H7 (cell line): ENCODE measurements at regions not wholly inside any gene's neighbourhood (a gene's known extent, or its start where the extent isn't known, plus 50 kb on each side); places are given as distances from the start of the nearest gene placed in this dataset.

ENCODE experiments used
- DNase-seq: peaks from one replicate; pipeline ENCODE4 v3.0.0; 2012
- H3K27me3 ChIP-seq: 2 replicates; pipeline ENCODE4 v1.6.0; 2011; ENCODE audit warnings: mild to moderate bottlenecking, low read length; ENCODE audit not compliant: control insufficient read depth, insufficient read depth
- H3K36me3 ChIP-seq: replicated peaks from 2 replicates; pipeline ENCODE4 v1.5.1; 2011; ENCODE audit warnings: low read length; ENCODE audit not compliant: control insufficient read depth, insufficient read depth
- H3K4me3 ChIP-seq: 2 replicates; pipeline ENCODE4 v1.5.1; 2011; ENCODE audit warnings: low read depth, mild to moderate bottlenecking, control low read depth, low read length, moderate library complexity; ENCODE audit not compliant: insufficient read depth

DNA sequence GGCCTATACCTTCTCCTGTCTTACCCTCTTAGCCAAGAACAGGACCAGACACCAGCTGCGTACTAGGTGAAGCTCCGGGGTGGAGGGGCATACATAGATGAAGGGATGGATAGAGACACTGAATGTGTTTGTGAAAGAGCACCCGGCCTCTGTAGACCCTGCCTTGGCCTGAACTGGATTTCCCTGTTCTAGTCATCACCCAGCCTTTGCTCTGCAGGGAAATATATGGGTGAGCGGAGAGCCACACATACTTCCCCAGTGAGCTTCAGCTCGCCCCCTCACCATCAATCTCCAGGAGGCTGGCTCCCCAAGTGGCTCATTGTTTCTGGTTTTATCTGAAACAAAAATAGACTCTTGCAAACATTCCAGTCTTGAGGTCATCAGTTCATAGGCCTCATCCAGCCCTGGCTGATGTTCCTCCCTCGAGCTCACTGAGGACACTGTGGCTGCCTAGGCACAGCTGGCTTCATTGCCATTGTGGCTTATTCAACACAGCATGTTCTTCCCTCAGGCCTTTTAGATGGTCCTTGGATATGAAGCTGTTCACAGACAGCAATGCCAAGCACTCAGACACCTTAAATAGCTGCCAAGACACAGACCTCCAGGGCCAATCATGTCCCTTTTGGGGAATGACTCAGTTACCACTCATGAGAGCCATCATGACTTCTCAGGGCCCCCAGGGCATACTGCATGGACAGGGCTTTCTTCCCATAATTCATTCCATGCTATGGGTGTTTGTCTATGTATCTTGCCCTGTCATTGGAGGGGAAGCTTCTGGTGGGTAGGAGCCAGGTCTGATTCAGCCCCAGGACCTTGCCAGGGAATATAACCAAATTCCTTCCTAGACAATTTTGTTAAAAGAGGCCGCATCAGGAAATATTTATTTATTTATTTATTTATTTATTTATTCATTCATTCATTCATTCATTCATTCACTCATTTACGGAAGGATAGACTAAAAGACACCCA is 82.4 kb downstream of the TTC32 start:
- DNase-seq, result no peak
- Histone ChIP-seq H3K4me3 (no peak overlapping the region), H3K36me3 (no peaks in the 10 kb centered on the region), H3K27me3 (no peaks in the 10 kb centered on the region)

DNA sequence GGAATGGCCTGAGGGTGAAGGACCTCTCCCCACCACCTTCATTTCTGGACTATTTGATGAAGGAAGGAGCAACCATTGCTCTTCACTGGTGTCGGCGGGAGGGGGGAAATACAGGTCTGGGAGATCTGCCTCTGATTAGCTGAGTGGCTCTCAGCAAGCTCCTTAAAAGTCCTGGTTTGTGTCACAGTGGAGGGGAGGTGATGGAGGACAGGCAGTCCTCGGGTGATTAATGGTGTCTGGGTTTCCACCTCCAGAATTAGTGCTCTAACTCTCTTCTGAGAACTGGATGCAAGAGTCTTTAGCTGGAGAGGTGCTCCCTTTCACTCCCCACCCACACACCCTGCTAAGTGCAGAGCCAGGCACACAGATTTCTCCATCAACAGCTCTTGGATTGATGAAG is 83.2 kb downstream of the TTC32 start:
- no peaks in the 10 kb centered on the region for H3K36me3 ChIP-seq
- no peaks in the 10 kb centered on the region for H3K27me3 ChIP-seq
- no peak for DNase-seq

DNA sequence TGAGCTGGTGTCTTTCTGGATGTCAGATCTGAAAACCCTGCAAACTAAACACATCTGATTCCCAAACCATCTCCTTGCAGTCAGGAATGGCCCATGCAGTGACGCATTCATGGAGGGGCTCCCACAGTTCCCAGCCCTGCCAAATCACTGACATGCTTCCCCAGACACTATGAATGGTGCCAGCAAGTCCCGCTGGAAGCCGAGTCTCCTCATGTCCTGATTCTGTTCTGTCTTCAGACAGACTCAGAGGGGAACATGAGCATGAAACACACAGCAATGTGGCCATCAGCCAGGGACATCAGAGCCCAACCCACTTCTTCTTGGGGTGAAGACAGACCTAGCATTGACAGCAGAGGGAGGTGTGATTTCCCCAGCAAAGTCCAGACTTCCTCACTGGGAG is 83.7 kb downstream of the TTC32 start:
- Histone ChIP-seq H3K4me3 (no peak overlapping the region), H3K27me3 (no peaks in the 10 kb centered on the region), H3K36me3 (no peaks in the 10 kb centered on the region)
- DNase-seq, result no peak

More for the DNA sequence above, 83.2 kb downstream of the TTC32 start:
- no peak overlapping the region for H3K4me3 ChIP-seq

DNA sequence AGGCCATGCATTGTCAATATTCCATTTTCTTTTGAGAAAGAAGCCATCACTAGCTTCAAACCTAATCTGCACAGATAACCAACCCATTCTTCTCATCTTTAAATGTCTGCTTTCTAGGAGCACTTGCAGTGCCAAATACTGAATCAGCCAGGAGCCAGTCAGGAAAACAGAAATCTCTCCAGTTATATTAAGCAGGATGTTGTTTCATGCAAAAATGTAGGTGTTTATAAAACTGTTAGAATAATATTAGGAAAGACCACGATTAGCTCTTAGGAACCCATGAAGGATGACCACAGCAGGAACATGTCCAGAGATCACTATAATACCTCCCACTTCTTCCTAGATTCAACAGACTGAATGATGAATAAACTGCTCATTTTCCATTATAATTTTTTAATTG is 86.0 kb downstream of the TTC32 start:
- no peak overlapping the region for H3K4me3 ChIP-seq
- no peaks in the 10 kb centered on the region for H3K27me3 ChIP-seq
- no peaks in the 10 kb centered on the region for H3K36me3 ChIP-seq
- DNase-seq, result no peak

DNA sequence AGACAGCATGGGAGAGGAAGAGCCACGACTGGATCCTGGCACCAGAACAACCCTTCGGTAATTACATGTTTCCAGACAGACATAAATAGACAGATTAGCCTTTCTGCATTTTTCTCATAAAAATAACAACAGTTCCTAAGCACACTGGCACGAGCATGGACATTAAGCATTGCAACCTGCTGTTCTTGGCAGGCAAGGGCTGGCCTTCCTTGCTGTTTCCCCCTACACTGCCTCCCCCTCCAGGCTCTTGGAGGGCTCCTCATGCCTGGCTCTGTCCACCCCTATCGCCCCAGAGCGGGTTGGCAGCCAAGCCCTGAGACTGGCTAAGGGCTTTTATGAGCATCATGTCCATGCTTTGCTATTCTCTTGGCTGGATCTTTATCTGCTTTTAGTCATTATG is 89.6 kb downstream of the TTC32 start:
- Histone ChIP-seq H3K36me3 (no peaks in the 10 kb centered on the region), H3K27me3 (no peaks in the 10 kb centered on the region)
- no peak for DNase-seq

DNA sequence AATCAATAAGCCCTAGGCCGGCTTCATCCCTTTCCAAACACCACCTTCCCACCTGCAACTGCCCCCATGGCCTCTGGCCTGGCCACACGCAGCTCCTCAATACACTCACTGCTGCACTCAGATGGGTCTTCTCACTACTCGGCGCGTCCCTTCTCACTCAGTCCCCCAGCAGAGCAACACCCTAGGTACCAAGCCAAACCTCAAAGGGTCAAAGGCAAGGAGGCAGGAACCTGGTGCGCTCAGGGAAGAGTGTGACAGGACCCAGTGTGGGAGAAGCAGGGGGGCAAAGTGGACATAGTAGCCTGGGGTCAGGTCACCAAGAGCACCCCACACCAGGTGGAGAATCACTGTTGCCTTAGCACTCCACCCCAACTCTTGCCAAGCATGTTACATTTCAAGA is 90.6 kb downstream of the TTC32 start:
- no peak overlapping the region for H3K4me3 ChIP-seq
- H3K36me3 ChIP-seq, result no peaks in the 10 kb centered on the region
- H3K27me3 ChIP-seq, result no peaks in the 10 kb centered on the region
- DNase-seq, result no peak

More for the DNA sequence above, 89.6 kb downstream of the TTC32 start:
- H3K4me3 ChIP-seq, result no peak overlapping the region

DNA sequence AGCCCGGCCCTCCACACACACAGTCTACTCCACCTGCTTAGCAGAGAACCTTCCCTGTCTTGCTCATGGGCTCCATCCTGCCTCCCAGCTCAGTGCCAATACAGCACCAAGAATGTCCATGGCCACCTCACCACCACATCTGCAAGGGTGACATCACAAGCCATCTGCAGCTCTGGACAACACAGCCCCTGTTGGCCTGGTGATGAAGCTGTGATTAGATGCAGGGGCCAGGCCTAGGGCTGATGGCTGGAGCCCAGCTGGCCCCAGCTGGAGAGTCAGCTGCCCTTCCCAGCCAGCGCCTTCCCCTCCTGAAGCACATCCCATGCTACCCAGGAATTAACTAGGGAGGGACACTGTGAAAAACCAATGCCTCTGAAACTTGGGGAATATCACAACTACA is 91.1 kb downstream of the TTC32 start:
- DNase-seq, result no peak
- no peaks in the 10 kb centered on the region for H3K27me3 ChIP-seq
- H3K4me3 ChIP-seq, result no peak overlapping the region
- no peaks in the 10 kb centered on the region for H3K36me3 ChIP-seq

DNA sequence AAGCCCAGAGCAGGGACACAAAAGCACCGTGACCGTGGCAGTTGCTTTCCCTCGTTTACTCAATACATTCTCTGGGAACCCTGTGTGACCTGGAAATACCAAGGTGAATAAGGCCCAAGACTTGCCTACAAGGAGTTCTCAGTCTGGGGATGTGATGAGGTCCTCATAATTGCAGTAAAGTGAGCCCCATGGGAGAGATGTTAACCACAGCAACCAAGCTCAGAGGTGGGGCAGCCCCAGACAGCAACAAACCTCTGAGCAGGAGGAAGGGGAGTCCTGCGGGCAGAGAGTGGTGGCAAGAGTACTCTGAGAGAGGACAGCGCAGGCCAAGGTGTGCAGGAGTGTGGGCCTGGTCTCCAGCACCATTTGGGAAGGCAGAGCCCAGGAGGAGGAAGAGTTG is 91.6 kb downstream of the TTC32 start:
- no peak for DNase-seq
- Histone ChIP-seq H3K27me3 (no peaks in the 10 kb centered on the region), H3K4me3 (no peak overlapping the region), H3K36me3 (no peaks in the 10 kb centered on the region)

DNA sequence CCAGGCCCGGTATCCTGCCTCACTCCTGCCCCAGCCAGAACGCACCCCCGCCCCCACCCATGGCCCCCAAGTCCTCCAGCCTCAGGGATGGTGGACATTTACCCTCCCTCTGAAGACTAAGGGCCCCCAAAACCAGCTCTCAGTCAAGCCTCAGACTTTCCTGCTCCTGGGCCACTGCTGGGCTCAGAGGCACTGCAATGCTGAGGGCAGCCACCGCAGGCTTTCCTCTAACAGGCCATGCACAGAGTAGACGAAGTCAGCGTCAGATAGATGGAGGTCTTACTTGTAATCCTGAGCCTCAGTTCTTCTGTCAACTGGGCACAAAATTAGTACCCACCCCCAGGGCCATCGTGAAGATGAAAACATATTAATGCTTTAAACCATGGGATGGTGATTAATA is 92.6 kb downstream of the TTC32 start:
- DNase-seq, result no peak
- H3K36me3 ChIP-seq, result no peaks in the 10 kb centered on the region
- no peak overlapping the region for H3K4me3 ChIP-seq
- no peaks in the 10 kb centered on the region for H3K27me3 ChIP-seq

DNA sequence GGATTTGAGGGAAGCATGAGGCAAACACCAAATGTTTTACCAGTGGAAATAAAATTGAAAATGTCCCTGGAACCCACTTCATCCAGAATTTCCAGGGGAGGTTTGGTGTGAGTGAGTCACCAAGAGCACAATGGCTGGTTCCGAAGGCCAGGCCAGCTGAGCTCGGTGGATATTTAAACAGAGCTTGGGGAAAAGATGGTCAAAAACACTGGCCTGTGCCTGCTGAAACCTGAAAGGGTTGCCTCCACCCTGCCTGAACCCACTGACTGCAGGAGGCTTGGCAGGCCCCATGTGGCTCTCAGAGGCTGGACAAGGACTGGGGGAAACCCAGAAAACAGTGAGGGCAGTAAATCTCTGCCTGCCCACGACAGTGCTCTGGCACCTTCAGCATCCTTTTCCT is 93.9 kb downstream of the TTC32 start:
- H3K27me3 ChIP-seq, result no peaks in the 10 kb centered on the region
- H3K36me3 ChIP-seq, result no peaks in the 10 kb centered on the region
- no peak for DNase-seq
- no peak overlapping the region for H3K4me3 ChIP-seq

DNA sequence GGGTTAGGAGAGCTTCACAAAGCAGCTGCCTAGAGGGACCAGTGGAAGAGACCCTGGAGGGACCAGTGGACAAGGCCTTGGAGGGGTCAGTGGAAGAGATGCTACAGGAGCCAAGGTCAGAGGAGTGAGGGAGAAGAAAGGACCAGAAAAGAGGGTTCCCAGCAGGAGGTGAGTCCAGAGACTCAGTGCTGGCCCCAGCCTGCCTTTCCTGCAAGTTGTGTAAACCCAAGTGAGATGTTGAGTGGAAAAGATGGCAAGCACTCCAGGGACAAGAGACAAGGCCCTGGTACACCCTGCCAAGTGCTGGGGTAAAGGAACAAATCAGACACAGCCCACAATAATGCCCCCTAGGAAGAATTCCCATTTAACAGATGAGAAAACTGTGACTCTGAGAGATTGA is 94.4 kb downstream of the TTC32 start:
- no peak overlapping the region for H3K4me3 ChIP-seq
- no peaks in the 10 kb centered on the region for H3K27me3 ChIP-seq
- no peak for DNase-seq

DNA sequence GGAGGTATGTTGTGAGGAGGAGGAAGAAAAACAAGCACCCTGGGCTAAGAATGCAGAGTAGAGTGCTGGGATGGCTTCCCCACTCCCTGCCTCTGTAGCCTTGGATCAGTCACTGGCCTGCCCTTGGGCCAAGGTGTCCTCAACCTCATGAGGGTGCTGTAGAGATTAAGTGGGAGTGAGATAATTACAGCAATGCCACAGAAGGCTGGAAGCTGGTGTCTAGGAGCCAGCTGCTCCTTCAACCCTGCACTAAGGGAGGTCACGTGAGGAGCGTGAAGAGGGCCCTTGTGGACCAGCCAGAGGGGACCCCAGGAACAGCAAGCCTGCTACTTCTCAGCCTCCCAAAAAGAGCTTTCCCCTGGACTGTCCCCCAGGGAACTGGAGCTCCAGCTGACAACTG is 95.2 kb downstream of the TTC32 start:
- no peak overlapping the region for H3K4me3 ChIP-seq
- H3K36me3 ChIP-seq, result no peaks in the 10 kb centered on the region
- no peaks in the 10 kb centered on the region for H3K27me3 ChIP-seq
- DNase-seq, result no peak

More for the DNA sequence above, 94.4 kb downstream of the TTC32 start:
- H3K36me3 ChIP-seq, result no peaks in the 10 kb centered on the region

DNA sequence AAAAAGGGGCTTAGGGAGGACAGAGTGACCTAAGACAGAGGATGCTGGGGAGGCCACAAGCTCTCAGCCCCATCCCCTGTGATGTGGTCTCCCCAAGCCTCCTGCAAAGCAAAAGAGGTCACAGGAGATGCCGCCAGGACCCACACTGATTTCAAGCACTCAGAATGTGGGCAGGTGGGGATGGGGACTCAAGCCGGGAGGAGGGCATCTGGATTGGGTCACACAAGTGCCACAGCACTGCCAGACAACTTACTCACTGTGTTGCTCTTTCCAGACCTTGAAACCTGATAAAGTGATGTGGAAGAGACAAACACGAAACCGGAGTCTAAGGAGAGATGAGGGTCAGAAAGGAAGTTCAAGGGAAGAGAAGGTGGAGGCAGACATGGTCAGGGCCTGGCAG is 95.7 kb downstream of the TTC32 start:
- no peaks in the 10 kb centered on the region for H3K27me3 ChIP-seq
- no peaks in the 10 kb centered on the region for H3K36me3 ChIP-seq
- no peak for DNase-seq
- H3K4me3 ChIP-seq, result no peak overlapping the region

DNA sequence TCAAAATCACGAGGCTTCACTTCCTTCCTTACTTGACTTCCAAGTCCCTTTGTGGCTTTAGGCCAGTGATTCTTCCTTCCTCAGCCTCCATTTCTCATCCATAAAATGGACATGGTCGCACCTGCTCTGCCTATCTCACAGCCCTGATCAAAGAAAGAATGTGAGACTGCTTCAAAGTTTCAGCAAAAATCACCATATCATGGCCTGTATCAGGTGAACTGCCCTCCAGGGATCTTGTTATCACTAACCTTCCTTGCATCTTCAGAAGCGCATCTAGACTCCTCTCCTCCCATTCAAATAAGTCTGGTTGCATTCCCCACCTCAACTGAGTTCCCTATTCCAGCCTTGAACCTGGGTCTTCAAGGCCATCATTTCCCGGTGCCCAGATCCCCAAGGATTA is 96.5 kb downstream of the TTC32 start:
- no peaks in the 10 kb centered on the region for H3K36me3 ChIP-seq
- H3K4me3 ChIP-seq, result no peak overlapping the region
- DNase-seq, result no peak
- H3K27me3 ChIP-seq, result no peaks in the 10 kb centered on the region

DNA sequence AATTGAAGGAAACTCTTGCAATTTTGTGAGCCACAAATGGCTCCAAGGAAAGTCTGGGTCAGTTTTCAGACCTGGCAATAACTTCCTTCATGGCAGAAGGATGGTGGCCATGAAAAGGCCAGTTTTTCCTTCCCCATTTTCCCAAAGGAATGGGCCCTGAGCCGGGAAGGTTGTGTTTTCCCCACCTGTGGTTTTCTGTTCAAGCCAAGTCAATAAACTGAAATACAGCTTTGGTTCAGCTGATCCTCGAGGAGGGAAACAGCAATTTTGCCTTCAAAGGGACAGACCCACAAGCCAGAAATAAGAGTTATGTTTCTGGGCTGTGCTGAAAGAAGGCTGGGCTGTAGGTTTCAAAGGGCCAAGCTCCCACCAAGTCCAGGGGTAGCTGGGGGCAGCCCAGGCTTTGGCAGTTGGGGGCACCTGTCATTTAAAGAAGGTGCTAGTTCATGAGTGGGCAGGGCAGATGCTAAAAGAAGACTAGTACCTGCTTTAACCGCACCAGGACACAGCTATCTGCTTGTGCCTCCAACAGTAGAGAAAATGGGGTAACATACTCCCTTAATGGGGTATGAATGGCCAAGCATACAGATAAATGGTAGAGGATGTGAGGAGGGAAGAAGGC is 97.0 kb downstream of the TTC32 start:
- Histone ChIP-seq H3K4me3 (no peak overlapping the region), H3K27me3 (no peaks in the 10 kb centered on the region), H3K36me3 (no peaks in the 10 kb centered on the region)
- no peak for DNase-seq
